Thyroid gland (tissue), 4 donors: ENCODE measurements at regions not wholly inside any gene's neighbourhood (a gene's known extent, or its start where the extent isn't known, plus 50 kb on each side); places are given as distances from the start of the nearest gene placed in this dataset.

Experiments
- POLR2A ChIP-seq, 2 donors: fragments of 450-650 bp; IDR thresholded peaks; one replicate each; pipeline ENCODE4 v1.6.1; 2017; ENCODE audit warnings: antibody characterized with exemption in 2 of 2, mild to moderate bottlenecking in 2 of 2, moderate library complexity in 1 of 2
- TF ChIP-seq, protein P1 (sequence below), 6 experiments: fragments of 200-600 bp in 3 of 6; fragments of 450-650 bp in 3 of 6; sonication (generic) in 3 of 6; IDR thresholded peaks; one replicate each; pipeline ENCODE4 v1.5.1; 2016 to 2019; ENCODE audit warnings: antibody characterized with exemption in 6 of 6, mild to moderate bottlenecking in 2 of 6, inconsistent platforms in 1 of 6, moderate library complexity in 1 of 6

DNA sequence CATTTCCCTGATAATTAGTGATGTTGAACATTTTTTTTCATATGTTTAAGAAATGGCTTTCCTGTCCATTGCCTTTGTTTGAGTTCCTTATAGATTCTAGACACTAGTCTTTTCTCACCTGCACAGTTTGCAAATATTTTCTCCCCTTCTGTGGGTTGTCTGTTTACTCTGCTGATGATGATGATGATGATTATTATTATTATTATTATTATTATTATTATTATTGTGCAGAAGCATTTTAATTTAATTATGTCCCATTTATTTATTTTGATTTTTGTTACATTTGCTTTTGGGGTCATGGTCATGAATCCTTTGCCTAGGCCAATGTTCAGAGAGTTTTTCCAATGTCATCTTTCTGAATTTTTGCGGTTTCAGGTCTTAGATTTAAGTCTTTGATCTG lies 492.5 kb upstream of the TSHZ3 start:
- TF ChIP-seq POLR2A (IDR thresholded peaks at IDR 0.05): no peak
- TF ChIP-seq, protein P1, sequence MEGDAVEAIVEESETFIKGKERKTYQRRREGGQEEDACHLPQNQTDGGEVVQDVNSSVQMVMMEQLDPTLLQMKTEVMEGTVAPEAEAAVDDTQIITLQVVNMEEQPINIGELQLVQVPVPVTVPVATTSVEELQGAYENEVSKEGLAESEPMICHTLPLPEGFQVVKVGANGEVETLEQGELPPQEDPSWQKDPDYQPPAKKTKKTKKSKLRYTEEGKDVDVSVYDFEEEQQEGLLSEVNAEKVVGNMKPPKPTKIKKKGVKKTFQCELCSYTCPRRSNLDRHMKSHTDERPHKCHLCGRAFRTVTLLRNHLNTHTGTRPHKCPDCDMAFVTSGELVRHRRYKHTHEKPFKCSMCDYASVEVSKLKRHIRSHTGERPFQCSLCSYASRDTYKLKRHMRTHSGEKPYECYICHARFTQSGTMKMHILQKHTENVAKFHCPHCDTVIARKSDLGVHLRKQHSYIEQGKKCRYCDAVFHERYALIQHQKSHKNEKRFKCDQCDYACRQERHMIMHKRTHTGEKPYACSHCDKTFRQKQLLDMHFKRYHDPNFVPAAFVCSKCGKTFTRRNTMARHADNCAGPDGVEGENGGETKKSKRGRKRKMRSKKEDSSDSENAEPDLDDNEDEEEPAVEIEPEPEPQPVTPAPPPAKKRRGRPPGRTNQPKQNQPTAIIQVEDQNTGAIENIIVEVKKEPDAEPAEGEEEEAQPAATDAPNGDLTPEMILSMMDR (IDR thresholded peaks at IDR 0.05): no peak
